ENCODE measurements at regions not wholly inside any gene's neighbourhood (a gene's known extent, or its start where the extent isn't known, plus 50 kb on each side); places are given as distances from the start of the nearest gene placed in this dataset.
"Not testable (repeated sequence)": the region's sequence is repeated elsewhere in the genome, so short reads cannot be mapped to it uniquely, and the experiment has no call there.

DNA sequence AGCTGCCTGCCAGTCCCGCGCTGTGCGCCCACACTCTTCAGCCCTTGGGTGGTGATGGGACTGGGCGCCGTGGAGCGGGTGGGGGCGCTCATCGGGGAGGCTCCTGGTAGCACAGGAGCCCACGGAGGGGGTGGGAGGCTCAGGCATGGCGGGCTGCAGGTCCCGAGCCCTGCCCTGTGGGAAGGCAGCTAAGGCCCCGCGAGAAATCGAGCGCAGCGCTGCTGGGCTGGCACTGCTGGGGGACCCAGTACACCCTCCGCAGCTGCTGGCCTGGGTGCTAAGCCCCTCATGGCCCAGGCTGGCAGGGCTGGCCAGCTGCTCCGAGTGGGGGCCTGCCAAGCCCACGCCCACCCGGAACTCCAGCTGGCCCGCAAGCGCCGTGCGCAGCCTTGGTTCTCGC is 403.7 kb upstream of the NUDT12 start:
- not testable (repeated sequence) for TF ChIP-seq SUZ12 (IDR thresholded peaks at IDR 0.05); TARDBP (IDR thresholded peaks at IDR 0.05); FOXA1 (IDR thresholded peaks at IDR 0.05); L3MBTL2 (conservative IDR thresholded peaks at IDR 0.05); ZNF384 (IDR thresholded peaks at IDR 0.05)

Measured in HEK293T (cell line).